Heart left ventricle (tissue), 16 donors: ENCODE measurements at regions not wholly inside any gene's neighbourhood (a gene's known extent, or its start where the extent isn't known, plus 50 kb on each side); places are given as distances from the start of the nearest gene placed in this dataset.

ENCODE experiments used
- ATAC-seq, 4 donors: fragments of 200-7000 bp; cut with Tn5 transposase; one replicate each; pipeline ENCODE4 v1.9.1; 2020 to 2022; ENCODE audit warnings: moderate library complexity in 4 of 4, mild to moderate bottlenecking in 3 of 4, moderate number of reproducible peaks in 1 of 4
- DNase-seq, 5 donors: peaks; one replicate each; pipeline ENCODE4 v3.0.0-alpha.2; 2020
- H3K27ac ChIP-seq, 12 donors: fragments of 200-600 bp; sonication (generic) in 4 of 12; one replicate each; pipeline versions ENCODE4 v1.5.0 to v1.8.0; 2016 to 2022; ENCODE audit warnings: mild to moderate bottlenecking in 2 of 12
- H3K27me3 ChIP-seq, 9 donors: fragments of 200-600 bp; sonication (generic) in 2 of 9; one replicate each; pipeline versions ENCODE4 v1.5.1 to v1.8.0; 2016 to 2022; ENCODE audit warnings: mild to moderate bottlenecking in 3 of 9
- H3K36me3 ChIP-seq, 9 donors: fragments of 200-600 bp; sonication (generic) in 2 of 9; one replicate each; pipeline versions ENCODE4 v1.5.0 to v1.8.0; 2018 to 2022; ENCODE audit warnings: mild to moderate bottlenecking in 2 of 9
- H3K4me1 ChIP-seq, 12 donors: fragments of 200-600 bp; sonication (generic) in 4 of 12; one replicate each; pipeline versions ENCODE4 v1.5.0 to v1.8.0; 2016 to 2022; ENCODE audit warnings: mild to moderate bottlenecking in 3 of 12
- H3K4me3 ChIP-seq, 12 donors: fragments of 200-600 bp; sonication (generic) in 4 of 12; one replicate each; pipeline versions ENCODE4 v1.5.0 to v1.8.0; 2017 to 2022; ENCODE audit warnings: mild to moderate bottlenecking in 9 of 12, moderate library complexity in 4 of 12
- H3K9me3 ChIP-seq, 12 donors: fragments of 200-600 bp; sonication (generic) in 4 of 12; one replicate each; pipeline versions ENCODE4 v1.5.0 to v1.8.0; 2016 to 2022; ENCODE audit warnings: mild to moderate bottlenecking in 1 of 12
- POLR2A ChIP-seq, 2 donors: fragments of 450-650 bp; IDR thresholded peaks; one replicate each; pipeline ENCODE4 v1.6.1; 2017; ENCODE audit warnings: antibody characterized with exemption in 2 of 2, mild to moderate bottlenecking in 2 of 2, moderate library complexity in 2 of 2
- WGBS, 4 donors: extraction: QIAGEN DNeasy Blood & Tissue Kit in 2 of 4; methylation state at CpG; one replicate each; pipeline versions ENCODE4 v1.1.5 to v1.1.7; 2013 to 2018; 5-methylcytosine and 5-hydroxymethylcytosine counted together
- intact Hi-C, 10 donors: fragments of 100-400 bp; cut with DNase I; formaldehyde crosslinking; loops; one replicate each; pipeline versions ENCODE4 v1.11.1 to v1.14.2; 2022
- TF ChIP-seq, protein P1 (sequence below), 12 donors: fragments of 200-600 bp; sonication (generic) in 4 of 12; IDR thresholded peaks; one replicate each; pipeline versions ENCODE4 v1.5.0 to v1.8.0; 2018 to 2022; ENCODE audit warnings: antibody characterized with exemption in 12 of 12, mild to moderate bottlenecking in 5 of 12
- donor health status: ischemic (EF 13 %, LVEDD 7.1; RV severe dilation, severe dysfunction).
- donor health status: healthy with polysubstance abuse.
- donor health status: DM: no; HTN: yes; CAD: no.
- donor health status: DM: no; HTN: no; CAD: no.
- donor health status: ischemic (EF 25% LVEDD 6.9; RV normal size, moderate dysfunction).
- donor health status: ischemic (EF 25% LVEDD 5.7; RV mildly dilated, moderate dysfunction).
- donor health status: healthy.
- donor health status: DM: yes; HTN: yes; CAD: no.
- donor health status: ischemic (EF 35%, LVEDD 5.7; RV mildly dilated, moderate dysfunction).
- donor health status: nonischemic (EF 11% LVEDD 7.7; RV severe dilation, severe dysfunction).
- donor health status: DM: yes; HTN: yes; CAD: no.
- donor health status: PGD.
- donor health status: ischemic (EF 29% LVEDD 5.4; RV normal size, mild dysfunction).
- donor health status: nonischemic (EF 23%, LVEDD 6.1; RV moderate dilation, normal function).

DNA sequence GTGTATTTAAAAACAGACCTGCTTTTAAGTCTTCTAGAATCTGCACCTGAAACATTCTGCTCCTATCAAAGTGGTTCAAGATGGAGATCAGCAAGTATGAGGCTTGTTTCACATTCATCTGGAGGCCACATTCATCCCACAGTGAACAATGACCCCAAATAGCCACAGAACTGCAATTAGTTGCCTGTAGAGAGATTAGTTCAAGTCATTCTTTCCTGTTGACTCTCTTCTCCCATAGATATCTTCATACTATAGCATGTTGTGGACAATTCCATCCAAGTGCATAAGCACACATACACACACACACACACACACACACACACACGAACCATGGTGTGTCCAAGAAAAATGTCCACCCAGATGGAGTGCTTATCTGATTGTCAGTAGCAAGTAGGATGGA lies 101.7 kb upstream of the FGGY start:
- TF ChIP-seq, protein P1, sequence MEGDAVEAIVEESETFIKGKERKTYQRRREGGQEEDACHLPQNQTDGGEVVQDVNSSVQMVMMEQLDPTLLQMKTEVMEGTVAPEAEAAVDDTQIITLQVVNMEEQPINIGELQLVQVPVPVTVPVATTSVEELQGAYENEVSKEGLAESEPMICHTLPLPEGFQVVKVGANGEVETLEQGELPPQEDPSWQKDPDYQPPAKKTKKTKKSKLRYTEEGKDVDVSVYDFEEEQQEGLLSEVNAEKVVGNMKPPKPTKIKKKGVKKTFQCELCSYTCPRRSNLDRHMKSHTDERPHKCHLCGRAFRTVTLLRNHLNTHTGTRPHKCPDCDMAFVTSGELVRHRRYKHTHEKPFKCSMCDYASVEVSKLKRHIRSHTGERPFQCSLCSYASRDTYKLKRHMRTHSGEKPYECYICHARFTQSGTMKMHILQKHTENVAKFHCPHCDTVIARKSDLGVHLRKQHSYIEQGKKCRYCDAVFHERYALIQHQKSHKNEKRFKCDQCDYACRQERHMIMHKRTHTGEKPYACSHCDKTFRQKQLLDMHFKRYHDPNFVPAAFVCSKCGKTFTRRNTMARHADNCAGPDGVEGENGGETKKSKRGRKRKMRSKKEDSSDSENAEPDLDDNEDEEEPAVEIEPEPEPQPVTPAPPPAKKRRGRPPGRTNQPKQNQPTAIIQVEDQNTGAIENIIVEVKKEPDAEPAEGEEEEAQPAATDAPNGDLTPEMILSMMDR (IDR thresholded peaks at IDR 0.05), result no peak
- TF ChIP-seq POLR2A (IDR thresholded peaks at IDR 0.05), result no peak
- H3K36me3 ChIP-seq, result no peaks in the 10 kb centered on the region
- intact Hi-C loops, result no loop called here
- H3K27ac ChIP-seq, result no peak overlapping the region
- no peaks in the 10 kb centered on the region for H3K27me3 ChIP-seq
- H3K9me3 ChIP-seq, result peaks cover 0 to 13% (median 0%) of the 10 kb centered on the region in 12 donors
- no peaks in the 10 kb centered on the region for H3K4me1 ChIP-seq
- ATAC-seq, result no peak
- DNase-seq, result no peak
- H3K4me3 ChIP-seq, result no peak overlapping the region
- 77 to 91% (median 80%) methylated on average over 1 of the region's 1 CpG for WGBS, 4 donors

DNA sequence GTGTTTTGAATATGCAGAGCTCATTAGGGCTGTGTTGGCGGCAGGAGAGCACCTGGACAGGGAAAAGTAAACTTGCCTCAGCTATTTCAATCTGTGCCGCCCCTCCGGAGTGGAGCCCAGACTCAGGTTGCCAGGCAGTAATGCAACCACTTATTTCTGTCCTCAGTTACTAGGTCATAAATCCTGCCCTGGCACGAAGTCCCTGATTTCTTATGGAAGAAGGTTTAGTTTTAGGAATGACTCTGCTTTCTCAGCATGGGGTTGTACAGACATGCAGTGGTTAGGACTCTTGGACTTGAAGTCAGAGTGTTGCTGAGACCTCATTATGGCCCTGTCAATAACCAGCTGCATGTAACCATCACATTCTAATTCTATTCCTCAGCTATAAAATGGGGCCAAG lies 98.3 kb upstream of the FGGY start:
- H3K4me1 ChIP-seq, result peaks cover 0 to 14% (median 5%) of the 10 kb centered on the region in 12 donors
- peaks cover 0 to 5% (median 0%) of the 10 kb centered on the region in 12 donors for H3K9me3 ChIP-seq
- no peaks in the 10 kb centered on the region for H3K36me3 ChIP-seq
- WGBS, 4 donors, result 73 to 98% (median 84%) methylated on average over 4 of the region's 4 CpGs
- no peak overlapping the region for H3K4me3 ChIP-seq
- intact Hi-C loops, result no loop called here
- no peaks in the 10 kb centered on the region for H3K27me3 ChIP-seq
- no peak for TF ChIP-seq POLR2A (IDR thresholded peaks at IDR 0.05)
- TF ChIP-seq, protein P1 (IDR thresholded peaks at IDR 0.05), result no peak
- DNase-seq (no peak), ATAC-seq (no peak)
- no peak overlapping the region for H3K27ac ChIP-seq

DNA sequence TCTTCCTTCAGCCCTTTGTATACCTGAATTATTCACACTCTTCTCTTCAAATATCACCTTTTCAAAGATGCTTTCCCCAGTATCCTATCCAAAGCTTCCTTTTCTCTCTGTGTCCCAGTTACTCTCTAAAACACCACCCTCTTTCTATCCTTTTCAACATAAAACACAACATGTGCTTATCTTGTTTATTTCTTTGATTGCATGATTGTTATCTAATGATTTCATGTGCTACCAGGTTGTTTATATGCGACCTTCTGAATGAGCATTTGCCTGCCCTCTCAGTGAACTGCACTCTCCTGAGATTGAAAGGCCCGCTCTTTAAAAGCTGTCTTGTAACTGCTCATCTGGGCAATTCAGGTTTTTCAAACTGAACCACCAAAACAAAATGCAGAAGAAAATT lies 97.7 kb upstream of the FGGY start:
- Histone ChIP-seq H3K27me3 (no peaks in the 10 kb centered on the region), H3K4me1 (peaks cover 0 to 20% (median 10%) of the 10 kb centered on the region in 12 donors), H3K36me3 (no peaks in the 10 kb centered on the region), H3K9me3 (peaks cover 0 to under 1% (median 0%) of the 10 kb centered on the region in 12 donors), H3K27ac (no peak overlapping the region), H3K4me3 (no peak overlapping the region)
- no peak for ATAC-seq
- intact Hi-C loops, result no loop called here
- TF ChIP-seq, protein P1 (IDR thresholded peaks at IDR 0.05), result no peak
- TF ChIP-seq POLR2A (IDR thresholded peaks at IDR 0.05), result no peak
- DNase-seq, result no peak
- WGBS, 4 donors, result 95 to 98% (median 96%) methylated on average over 2 of the region's 2 CpGs

DNA sequence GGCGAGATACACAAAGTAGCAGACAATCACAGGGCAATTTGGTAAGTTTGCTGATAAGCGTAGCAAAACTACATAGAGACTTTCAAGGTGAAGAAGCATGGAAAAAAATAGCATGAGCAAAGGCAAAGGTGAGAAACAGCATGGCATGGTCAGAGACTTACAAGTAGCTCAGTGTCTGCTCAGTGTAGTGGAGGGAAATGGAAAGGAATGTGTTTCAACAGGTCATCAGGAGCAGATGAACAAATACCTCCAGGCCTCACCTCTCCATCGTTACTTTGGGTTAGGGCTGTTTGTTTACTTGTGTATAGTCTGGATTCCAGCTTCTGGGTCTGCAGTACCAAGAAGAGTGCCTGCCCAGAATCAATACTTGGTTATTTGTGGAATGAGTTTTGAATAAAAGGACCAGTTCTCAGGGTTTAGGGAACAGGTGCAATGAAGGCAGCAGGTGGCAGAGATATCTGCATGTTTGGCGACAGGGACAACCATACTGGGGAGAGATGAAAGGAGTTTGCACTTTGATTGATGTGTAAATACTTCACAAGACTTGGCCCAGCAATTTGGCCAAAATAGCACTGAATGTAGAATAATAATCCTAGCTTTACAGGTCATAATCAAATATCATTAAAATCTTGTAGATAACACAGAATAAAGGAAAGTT lies 97.0 kb upstream of the FGGY start:
- WGBS, 4 donors, result 95 to 97% (median 96%) methylated on average over 4 of the region's 4 CpGs
- no peak for TF ChIP-seq POLR2A (IDR thresholded peaks at IDR 0.05)
- TF ChIP-seq, protein P1 (IDR thresholded peaks at IDR 0.05), result no peak
- DNase-seq (no peak), ATAC-seq (no peak)
- H3K4me3 ChIP-seq, result no peak overlapping the region
- H3K4me1 ChIP-seq, result peaks cover 0 to 22% (median 12%) of the 10 kb centered on the region in 12 donors
- H3K36me3 ChIP-seq, result no peaks in the 10 kb centered on the region
- no peak overlapping the region for H3K27ac ChIP-seq
- intact Hi-C loops, result loop anchor here in 1 of 10 donors (10.0 kb wide), 1 partner anchor 45 kb away; no protein-coding TSS in a partner anchor
- H3K27me3 ChIP-seq, result no peaks in the 10 kb centered on the region
- peaks cover 0 to 8% (median 4%) of the 10 kb centered on the region in 12 donors for H3K9me3 ChIP-seq
